ENCODE measurements at regions not wholly inside any gene's neighbourhood (a gene's known extent, or its start where the extent isn't known, plus 50 kb on each side); places are given as distances from the start of the nearest gene placed in this dataset.
"Not testable (repeated sequence)": the region's sequence is repeated elsewhere in the genome, so short reads cannot be mapped to it uniquely, and the experiment has no call there.

DNA sequence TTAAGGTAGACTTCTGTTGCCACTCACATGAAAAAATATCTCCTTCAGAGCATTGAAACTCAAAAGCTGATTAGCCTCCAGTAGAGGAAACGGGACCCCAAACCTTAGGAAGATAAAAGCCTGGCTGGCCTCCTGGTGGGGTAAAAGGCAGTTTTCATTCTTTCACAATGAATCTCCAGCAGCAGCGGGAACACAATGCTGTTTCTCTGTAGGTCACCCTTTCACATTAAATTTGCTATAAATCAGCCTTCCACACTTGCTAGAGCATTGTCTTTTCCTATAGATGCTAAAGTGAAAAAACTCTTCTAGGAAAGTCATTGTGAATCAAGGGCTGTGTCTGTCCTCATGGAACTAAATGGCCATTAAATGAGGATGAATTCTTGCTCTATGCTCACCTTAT lies 207.3 kb upstream of the MAGEB2 start:
- Mint-ChIP-seq H3K9me3 (no peaks in the 10 kb centered on the region), H3K4me3 (no peak overlapping the region), H3K36me3 (ENCODE audit: low read depth) (no peaks in the 10 kb centered on the region), H3K27me3 (ENCODE audit: insufficient read depth) (peaks cover 2% of the 10 kb centered on the region; the same call in 1 of the 2 replicates), H3K4me1 (ENCODE audit: low read depth) (peaks cover 5% of the 10 kb centered on the region; the same call in 1 of the 2 replicates), H3K27ac (no peak overlapping the region)
- no peak for TF ChIP-seq CTCF (IDR thresholded peaks at IDR 0.05)
- no peak for DNase-seq

- Mint-ChIP-seq H3K27ac (no peak overlapping the region), H3K4me1 (ENCODE audit: low read depth) (peaks cover 5% of the 10 kb centered on the region; the same call in 1 of the 2 replicates), H3K4me3 (no peak overlapping the region), H3K27me3 (ENCODE audit: insufficient read depth) (0 out of 2 replicates have a peak, but pooled peaks cover 2% of the 10 kb centered on the region), H3K9me3 (no peaks in the 10 kb centered on the region), H3K36me3 (ENCODE audit: low read depth) (no peaks in the 10 kb centered on the region)
- no peak for TF ChIP-seq CTCF (IDR thresholded peaks at IDR 0.05)
- peak; percentile 17 for DNase-seq
Measured at GRCh38 chrX:30010471-30010870, 204.9 kb upstream of the MAGEB2 start.

- H3K36me3 Mint-ChIP-seq (ENCODE audit: low read depth) = no peaks in the 10 kb centered on the region
- no peak overlapping the region for H3K4me3 Mint-ChIP-seq
- no peak for DNase-seq
Measured at GRCh38 chrX:30015440-30015839, 199.9 kb upstream of the MAGEB2 start.

DNA sequence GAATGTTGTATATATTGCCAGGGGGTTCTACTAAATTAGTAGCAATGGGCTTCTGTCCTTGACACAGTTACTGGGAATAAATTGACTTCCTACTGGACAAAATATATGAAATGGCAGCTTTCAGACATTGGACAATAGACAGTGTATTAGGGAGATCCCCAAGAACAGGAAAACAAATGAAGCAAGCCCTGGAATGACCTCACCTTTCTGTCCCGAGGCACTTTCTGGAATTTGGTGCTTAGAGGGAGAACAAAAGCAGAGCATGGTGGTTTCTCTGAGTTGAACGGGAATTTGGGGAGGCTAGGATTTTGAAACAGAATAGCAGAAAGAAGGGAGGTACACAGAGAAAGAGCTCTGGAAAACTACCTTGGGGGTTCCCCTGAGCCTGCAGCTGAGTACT lies 187.7 kb upstream of the MAGEB2 start:
- H3K27me3 Mint-ChIP-seq (ENCODE audit: insufficient read depth) = no peaks in the 10 kb centered on the region
- H3K36me3 Mint-ChIP-seq (ENCODE audit: low read depth) = no peaks in the 10 kb centered on the region
- H3K4me1 Mint-ChIP-seq (ENCODE audit: low read depth) = peaks cover 20% of the 10 kb centered on the region
- H3K9me3 Mint-ChIP-seq = no peaks in the 10 kb centered on the region
- TF ChIP-seq CTCF (IDR thresholded peaks at IDR 0.05) = no peak
- no peak for DNase-seq
- H3K4me3 Mint-ChIP-seq = no peak overlapping the region
- no peak overlapping the region for H3K27ac Mint-ChIP-seq

More at GRCh38 chrX:30015440-30015839, 199.9 kb upstream of the MAGEB2 start:
- Mint-ChIP-seq H3K27me3 (ENCODE audit: insufficient read depth) (no peaks in the 10 kb centered on the region), H3K4me1 (ENCODE audit: low read depth) (peaks cover under 1% of the 10 kb centered on the region; the same call in 1 of the 2 replicates), H3K27ac (no peak overlapping the region), H3K9me3 (no peaks in the 10 kb centered on the region)
- no peak for TF ChIP-seq CTCF (IDR thresholded peaks at IDR 0.05)

DNA sequence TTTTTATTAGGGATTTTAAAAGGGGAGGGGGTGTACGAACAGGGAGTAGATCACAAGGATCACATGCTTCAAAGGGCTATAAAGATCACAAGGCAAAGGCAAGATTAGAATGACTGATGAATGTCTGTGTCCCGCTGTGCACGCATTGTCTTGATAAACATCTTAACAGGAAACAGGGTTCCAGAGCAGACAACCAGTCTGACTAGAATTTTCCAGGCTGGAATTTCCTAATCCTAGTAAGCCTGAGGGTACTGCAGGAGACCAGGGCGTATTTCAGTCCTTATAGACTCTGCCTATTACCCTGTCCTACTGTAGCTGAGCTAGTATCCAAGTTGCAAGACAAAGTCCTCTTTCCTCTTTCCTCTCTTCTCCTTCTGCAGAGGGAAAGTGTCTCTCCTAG lies 179.0 kb upstream of the MAGEB2 start:
- not testable (repeated sequence) for H3K4me3 Mint-ChIP-seq; H3K27me3 Mint-ChIP-seq (ENCODE audit: insufficient read depth); H3K9me3 Mint-ChIP-seq; H3K36me3 Mint-ChIP-seq (ENCODE audit: low read depth); H3K27ac Mint-ChIP-seq; DNase-seq
- peaks cover 25% of the 10 kb centered on the region for H3K4me1 Mint-ChIP-seq (ENCODE audit: low read depth)

- no peak for TF ChIP-seq CTCF (IDR thresholded peaks at IDR 0.05)
- peak; percentile 57 for DNase-seq
- H3K4me3 Mint-ChIP-seq = no peak overlapping the region
Measured at GRCh38 chrX:30039768-30040167, 175.6 kb upstream of the MAGEB2 start.

More at GRCh38 chrX:30039768-30040167, 175.6 kb upstream of the MAGEB2 start:
- no peaks in the 10 kb centered on the region for H3K36me3 Mint-ChIP-seq (ENCODE audit: low read depth)
- H3K9me3 Mint-ChIP-seq = no peaks in the 10 kb centered on the region; the same call in 1 of the 2 replicates
- H3K27ac Mint-ChIP-seq = peak overlapping the region; percentile 47; the same call in 1 of the 2 replicates
- H3K4me1 Mint-ChIP-seq (ENCODE audit: low read depth) = peaks cover 27% of the 10 kb centered on the region
- no peaks in the 10 kb centered on the region for H3K27me3 Mint-ChIP-seq (ENCODE audit: insufficient read depth)

Data from HFFc6 (cell line).